IPS-18c (cell line): ENCODE measurements at regions not wholly inside any gene's neighbourhood (a gene's known extent, or its start where the extent isn't known, plus 50 kb on each side); places are given as distances from the start of the nearest gene placed in this dataset.

Experiments
- H3K4me3 ChIP-seq: 2 replicates; pipeline ENCODE4 v1.7.0; 2013; ENCODE audit warnings: low read depth, mild to moderate bottlenecking, low read length, moderate library complexity; ENCODE audit not compliant: insufficient read depth
- H3K9me3 ChIP-seq: one replicate; pipeline ENCODE4 v1.6.1; 2013; ENCODE audit warnings: mild to moderate bottlenecking, low read length, moderate library complexity; ENCODE audit not compliant: control insufficient read depth, insufficient read depth

- Histone ChIP-seq H3K4me3 (no peak overlapping the region), H3K9me3 (no peaks in the 10 kb centered on the region)
These were observed 658.6 kb upstream of the FANCL start for GRCh38 chr2:58899692-58900091.

GRCh38 chr2:58896638-58897037, 655.5 kb upstream of the FANCL start:
- H3K4me3 ChIP-seq, result no peak overlapping the region
- no peaks in the 10 kb centered on the region for H3K9me3 ChIP-seq

- Histone ChIP-seq H3K9me3 (no peaks in the 10 kb centered on the region), H3K4me3 (no peak overlapping the region)
These were observed 654.7 kb upstream of the FANCL start for GRCh38 chr2:58895857-58896256.

GRCh38 chr2:58893656-58894351, 652.7 kb upstream of the FANCL start:
- H3K9me3 ChIP-seq, result no peaks in the 10 kb centered on the region
- no peak overlapping the region for H3K4me3 ChIP-seq

DNA sequence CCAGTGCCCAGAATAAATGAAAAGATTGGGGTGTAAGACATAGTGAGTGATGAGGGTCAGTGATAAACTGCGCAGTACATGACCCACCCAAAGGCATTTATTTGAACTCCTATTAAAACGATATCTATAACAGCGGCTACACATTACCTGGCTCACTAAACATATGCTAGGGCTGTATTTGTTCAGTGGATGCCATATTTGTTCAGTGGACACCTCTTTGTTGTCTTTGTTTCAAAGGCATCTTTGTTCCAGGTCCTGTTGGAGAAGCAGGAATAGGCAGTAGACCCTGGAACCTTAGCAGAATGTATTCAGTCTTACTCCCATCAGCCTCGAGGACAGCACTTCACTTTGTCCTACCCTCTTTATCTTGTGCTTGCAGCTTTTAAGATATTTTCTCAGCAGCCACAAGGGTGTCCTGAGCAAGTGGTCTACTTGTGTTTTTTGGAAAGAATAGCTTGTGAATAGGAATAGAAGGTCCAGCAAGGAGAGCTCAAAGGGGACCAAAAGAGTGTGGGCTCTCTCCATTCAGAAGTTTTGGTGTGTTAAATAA, 650.8 kb upstream of the FANCL start:
- H3K4me3 ChIP-seq, result no peak overlapping the region
- no peaks in the 10 kb centered on the region for H3K9me3 ChIP-seq

- Histone ChIP-seq H3K9me3 (no peaks in the 10 kb centered on the region), H3K4me3 (no peak overlapping the region)
These were observed 649.9 kb upstream of the FANCL start for GRCh38 chr2:58890865-58891525.

- no peaks in the 10 kb centered on the region for H3K9me3 ChIP-seq
- H3K4me3 ChIP-seq, result no peak overlapping the region
These were observed 644.9 kb upstream of the FANCL start for GRCh38 chr2:58886009-58886408.

- Histone ChIP-seq H3K4me3 (no peak overlapping the region), H3K9me3 (no peaks in the 10 kb centered on the region)
These were observed 638.7 kb upstream of the FANCL start for GRCh38 chr2:58879834-58880233.

DNA sequence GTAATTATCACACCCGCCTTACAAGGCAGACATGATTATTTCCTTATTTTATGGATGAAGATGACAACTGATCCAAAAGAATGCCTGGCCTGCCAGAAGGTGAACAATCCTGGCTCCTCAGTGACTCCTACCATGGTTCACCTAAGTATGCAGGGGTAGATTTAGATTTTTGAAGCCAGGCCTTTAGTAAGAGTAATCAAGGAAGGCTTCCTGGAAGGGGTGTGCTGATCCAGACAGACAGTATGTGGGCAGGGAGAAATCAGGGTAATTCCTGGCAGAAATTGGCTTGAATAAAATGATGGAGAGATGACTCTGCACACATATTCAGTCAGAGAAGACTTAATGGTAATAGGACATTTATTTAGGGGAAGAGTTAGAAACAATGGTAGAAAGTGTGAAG, 637.7 kb upstream of the FANCL start:
- no peak overlapping the region for H3K4me3 ChIP-seq
- no peaks in the 10 kb centered on the region for H3K9me3 ChIP-seq

- no peak overlapping the region for H3K4me3 ChIP-seq
- no peaks in the 10 kb centered on the region for H3K9me3 ChIP-seq
These were observed 635.0 kb upstream of the FANCL start for GRCh38 chr2:58876126-58876525.

DNA sequence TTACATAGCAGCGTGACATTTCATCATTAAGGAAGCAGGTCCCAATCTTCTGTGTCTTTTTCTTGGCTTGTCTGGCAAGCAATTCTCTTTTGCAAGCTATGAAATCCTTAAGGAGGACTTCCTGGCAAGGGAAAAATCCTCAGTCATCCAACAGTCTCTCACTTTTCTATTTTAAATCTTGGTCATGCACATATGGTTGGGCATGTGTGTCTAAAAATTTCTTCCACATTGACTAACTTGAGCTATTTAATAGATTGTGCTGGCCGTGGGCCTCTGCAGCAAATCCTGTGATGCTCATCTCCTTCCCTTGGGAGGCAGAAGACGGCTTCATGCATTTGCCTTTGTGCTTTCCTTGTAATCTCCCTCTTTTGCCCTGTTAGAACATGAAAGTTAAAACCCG, 634.3 kb upstream of the FANCL start:
- H3K4me3 ChIP-seq, result no peak overlapping the region
- H3K9me3 ChIP-seq, result no peaks in the 10 kb centered on the region

GRCh38 chr2:58871469-58872142, 630.5 kb upstream of the FANCL start:
- Histone ChIP-seq H3K4me3 (no peak overlapping the region), H3K9me3 (no peaks in the 10 kb centered on the region)

DNA sequence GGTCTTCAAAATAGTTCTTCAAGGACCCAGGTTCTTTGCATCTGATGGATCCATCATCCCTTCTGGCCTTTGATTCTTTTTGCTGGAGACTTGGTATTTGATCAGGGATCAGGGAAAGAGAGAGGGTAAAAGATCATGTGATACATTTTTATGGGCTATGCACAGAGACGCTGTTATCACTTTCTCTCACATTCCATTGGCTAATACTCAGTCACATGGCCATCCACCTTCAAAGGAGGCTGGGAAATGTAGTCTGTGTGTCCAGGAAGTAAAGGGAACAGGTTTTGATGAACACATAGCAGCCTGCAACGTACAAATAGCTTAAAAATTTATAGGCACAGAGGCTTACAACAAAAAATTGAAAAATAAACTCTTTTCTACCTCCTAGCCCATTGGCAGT, 629.6 kb upstream of the FANCL start:
- no peak overlapping the region for H3K4me3 ChIP-seq
- H3K9me3 ChIP-seq, result no peaks in the 10 kb centered on the region

DNA sequence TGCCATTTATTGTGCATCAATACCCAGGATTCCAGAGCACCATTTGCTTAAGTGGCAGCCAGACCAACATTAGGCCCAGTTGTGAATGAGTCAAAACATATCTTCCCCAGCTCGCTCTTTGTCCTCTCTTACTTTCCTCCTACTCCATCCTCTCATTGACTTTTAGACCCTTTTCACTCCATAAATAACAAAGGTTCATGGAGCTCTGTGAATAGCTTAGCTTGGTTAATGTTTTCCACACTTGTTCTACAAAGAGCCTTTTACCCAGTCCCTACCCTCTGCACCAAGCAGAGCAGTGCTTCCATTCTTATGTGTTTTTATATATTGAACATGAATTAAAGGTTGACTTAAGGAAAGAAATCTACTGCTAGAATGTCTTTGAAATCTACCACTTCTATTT, 625.8 kb upstream of the FANCL start:
- no peak overlapping the region for H3K4me3 ChIP-seq
- H3K9me3 ChIP-seq, result no peaks in the 10 kb centered on the region

- Histone ChIP-seq H3K9me3 (no peaks in the 10 kb centered on the region), H3K4me3 (no peak overlapping the region)
These were observed 625.4 kb upstream of the FANCL start for GRCh38 chr2:58866527-58866926.

- Histone ChIP-seq H3K4me3 (no peak overlapping the region), H3K9me3 (no peaks in the 10 kb centered on the region)
These were observed 624.9 kb upstream of the FANCL start for GRCh38 chr2:58866040-58866439.

DNA sequence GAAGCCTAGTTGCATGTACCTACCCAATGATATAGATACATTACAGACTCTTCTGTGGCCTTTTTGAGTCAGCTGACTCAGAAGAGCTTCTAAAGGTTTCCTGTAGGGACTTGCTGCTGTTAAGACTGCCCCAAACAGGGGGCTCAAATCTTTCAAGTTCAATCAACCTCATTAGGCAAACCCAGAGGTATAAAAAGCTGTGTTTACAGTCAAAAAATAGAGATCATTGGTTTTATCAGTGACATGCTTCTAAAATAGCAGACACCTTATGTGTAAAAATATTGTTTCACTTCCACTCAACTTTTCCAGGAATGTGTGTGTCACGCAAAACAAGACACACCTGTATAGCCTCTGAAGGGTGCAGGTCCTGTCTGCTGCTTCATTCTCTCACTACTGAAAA, 624.3 kb upstream of the FANCL start:
- Histone ChIP-seq H3K4me3 (no peak overlapping the region), H3K9me3 (no peaks in the 10 kb centered on the region)

DNA sequence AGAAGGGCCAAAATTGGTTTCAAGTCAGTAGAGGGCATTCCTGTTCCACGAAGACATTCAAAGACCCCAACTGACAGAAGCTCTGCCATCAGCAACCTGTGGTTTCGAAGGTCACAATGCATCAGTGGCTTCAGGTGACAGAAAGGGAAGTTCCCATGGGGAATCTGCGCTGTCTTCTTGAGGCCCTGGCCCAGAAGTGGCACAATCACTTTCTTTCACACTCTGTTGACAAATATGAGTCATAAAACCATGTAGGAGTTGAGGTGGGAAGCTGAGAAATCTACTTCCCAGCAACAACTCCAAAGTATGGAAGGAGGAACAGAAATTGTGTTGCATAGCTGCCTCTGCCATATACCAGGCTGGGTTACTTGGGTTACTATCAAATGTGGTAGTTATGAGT, 621.1 kb upstream of the FANCL start:
- Histone ChIP-seq H3K4me3 (no peak overlapping the region), H3K9me3 (no peaks in the 10 kb centered on the region)
